Nephron (organoid): ENCODE measurements at regions not wholly inside any gene's neighbourhood (a gene's known extent, or its start where the extent isn't known, plus 50 kb on each side); places are given as distances from the start of the nearest gene placed in this dataset.
A peak's percentile ranks its signal among the peaks of the same experiment; 100 is the strongest.

Experiments used
- H3K27ac Mint-ChIP-seq, 3 experiments: 2 replicates each; pipeline ENCODE4 v1.8.0; 2020; ENCODE audit warnings: mixed read lengths in 3 of 3, mild to moderate bottlenecking in 2 of 3, moderate library complexity in 1 of 3
- H3K27me3 Mint-ChIP-seq: 2 replicates; pipeline ENCODE4 v1.8.0; 2021; ENCODE audit warnings: low read depth, mild to moderate bottlenecking, moderate library complexity, mixed read lengths
- H3K36me3 Mint-ChIP-seq: 2 replicates; pipeline ENCODE4 v1.8.0; 2020; ENCODE audit warnings: low read depth, mixed read lengths
- H3K4me1 Mint-ChIP-seq: 2 replicates; pipeline ENCODE4 v1.8.0; 2020; ENCODE audit warnings: mixed read lengths
- H3K4me3 Mint-ChIP-seq, 3 experiments: 2 replicates each; pipeline ENCODE4 v1.8.0; 2020; ENCODE audit warnings: mild to moderate bottlenecking in 3 of 3, mixed read lengths in 3 of 3, moderate library complexity in 2 of 3
- H3K9me3 Mint-ChIP-seq: 2 replicates; pipeline ENCODE4 v1.8.0; 2020; ENCODE audit warnings: mixed read lengths
- TF ChIP-seq, protein P1 (sequence below), 3 experiments: fragments of 200-600 bp; sonication (generic); IDR thresholded peaks; one replicate each; pipeline ENCODE4 v1.5.0; 2021; ENCODE audit warnings: antibody characterized with exemption in 3 of 3; ENCODE audit not compliant: unreplicated experiment in 3 of 3

DNA sequence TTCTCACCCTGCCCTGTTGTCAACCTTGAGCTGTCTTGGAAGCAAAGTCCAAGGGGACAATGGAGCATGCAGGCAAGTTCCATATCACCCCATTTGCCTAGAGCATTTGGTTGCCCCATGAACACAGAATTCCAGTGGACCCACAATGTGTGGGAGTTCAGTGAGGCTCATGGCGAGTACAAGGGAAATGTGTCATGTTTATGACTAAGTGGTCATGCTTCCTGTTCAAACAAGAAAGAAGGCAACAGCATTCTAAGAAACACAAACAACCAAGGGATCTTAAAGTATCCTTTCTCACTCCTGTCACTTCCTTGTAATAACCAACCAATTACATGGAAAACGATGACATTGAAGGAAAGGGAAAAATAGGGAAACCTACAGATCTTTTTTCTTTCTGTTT, 513.0 kb downstream of the INHBA start:
- no peaks in the 10 kb centered on the region for H3K27me3 Mint-ChIP-seq
- H3K36me3 Mint-ChIP-seq: no peaks in the 10 kb centered on the region
- TF ChIP-seq, protein P1, sequence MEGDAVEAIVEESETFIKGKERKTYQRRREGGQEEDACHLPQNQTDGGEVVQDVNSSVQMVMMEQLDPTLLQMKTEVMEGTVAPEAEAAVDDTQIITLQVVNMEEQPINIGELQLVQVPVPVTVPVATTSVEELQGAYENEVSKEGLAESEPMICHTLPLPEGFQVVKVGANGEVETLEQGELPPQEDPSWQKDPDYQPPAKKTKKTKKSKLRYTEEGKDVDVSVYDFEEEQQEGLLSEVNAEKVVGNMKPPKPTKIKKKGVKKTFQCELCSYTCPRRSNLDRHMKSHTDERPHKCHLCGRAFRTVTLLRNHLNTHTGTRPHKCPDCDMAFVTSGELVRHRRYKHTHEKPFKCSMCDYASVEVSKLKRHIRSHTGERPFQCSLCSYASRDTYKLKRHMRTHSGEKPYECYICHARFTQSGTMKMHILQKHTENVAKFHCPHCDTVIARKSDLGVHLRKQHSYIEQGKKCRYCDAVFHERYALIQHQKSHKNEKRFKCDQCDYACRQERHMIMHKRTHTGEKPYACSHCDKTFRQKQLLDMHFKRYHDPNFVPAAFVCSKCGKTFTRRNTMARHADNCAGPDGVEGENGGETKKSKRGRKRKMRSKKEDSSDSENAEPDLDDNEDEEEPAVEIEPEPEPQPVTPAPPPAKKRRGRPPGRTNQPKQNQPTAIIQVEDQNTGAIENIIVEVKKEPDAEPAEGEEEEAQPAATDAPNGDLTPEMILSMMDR (IDR thresholded peaks at IDR 0.05; ENCODE audit: unreplicated experiment in 3 of 3): no peak
- no peak overlapping the region for H3K4me3 Mint-ChIP-seq
- H3K9me3 Mint-ChIP-seq: no peaks in the 10 kb centered on the region
- H3K4me1 Mint-ChIP-seq: peaks cover 15% of the 10 kb centered on the region
- peak overlapping the region in 2 of 3 experiments; percentile 26 to 52 for H3K27ac Mint-ChIP-seq

DNA sequence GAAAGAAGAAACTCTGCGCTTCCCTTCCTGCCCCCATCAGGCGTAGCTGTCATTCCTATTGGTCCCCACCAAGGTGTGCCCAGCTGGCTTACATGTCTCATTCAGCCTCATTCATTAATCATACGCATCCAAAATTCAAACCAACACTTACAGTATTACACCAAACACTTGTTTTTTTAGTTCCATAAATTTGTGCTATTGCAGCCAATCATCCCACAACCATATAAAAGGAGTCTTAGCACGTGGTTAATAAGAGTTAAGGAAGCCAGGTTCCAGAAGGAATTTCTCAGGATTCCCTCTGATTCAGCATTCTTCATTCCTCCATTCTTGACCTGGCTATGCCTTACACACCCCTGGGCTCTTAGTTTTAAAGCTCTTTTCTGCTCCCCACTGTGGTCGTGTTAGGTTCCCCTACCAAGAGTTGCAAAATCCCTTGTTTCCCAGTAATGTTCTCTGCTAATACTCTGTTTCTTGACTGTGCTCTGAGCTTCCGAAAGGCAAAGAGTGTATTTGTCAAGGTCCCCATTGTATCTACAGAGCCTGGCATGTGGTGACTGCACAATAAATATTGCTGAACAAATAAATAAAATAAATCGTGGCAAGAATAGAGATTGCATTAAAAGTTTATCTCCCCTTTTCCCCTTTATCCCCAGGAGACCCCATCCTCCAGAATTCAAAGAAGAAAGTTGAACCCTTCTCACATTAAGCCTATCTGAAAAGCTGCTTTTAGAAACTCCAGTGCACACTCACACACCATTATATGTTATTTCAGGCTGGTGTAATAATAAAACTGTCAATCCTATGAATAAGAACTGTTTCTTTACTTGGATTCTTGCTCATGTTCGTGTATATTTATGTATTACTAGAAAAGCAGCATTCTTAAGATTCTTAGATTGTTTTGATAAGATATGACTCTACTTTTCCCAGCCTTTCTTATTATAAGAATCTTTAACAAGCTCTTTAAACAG, 514.4 kb downstream of the INHBA start:
- Mint-ChIP-seq H3K4me1 (peaks cover 15% of the 10 kb centered on the region), H3K4me3 (no peak overlapping the region), H3K36me3 (no peaks in the 10 kb centered on the region), H3K27ac (peak overlapping the region in 2 of 3 experiments; percentile 57 to 85), H3K27me3 (no peaks in the 10 kb centered on the region), H3K9me3 (no peaks in the 10 kb centered on the region)
- TF ChIP-seq, protein P1 (IDR thresholded peaks at IDR 0.05; ENCODE audit: unreplicated experiment in 3 of 3): no peak

DNA sequence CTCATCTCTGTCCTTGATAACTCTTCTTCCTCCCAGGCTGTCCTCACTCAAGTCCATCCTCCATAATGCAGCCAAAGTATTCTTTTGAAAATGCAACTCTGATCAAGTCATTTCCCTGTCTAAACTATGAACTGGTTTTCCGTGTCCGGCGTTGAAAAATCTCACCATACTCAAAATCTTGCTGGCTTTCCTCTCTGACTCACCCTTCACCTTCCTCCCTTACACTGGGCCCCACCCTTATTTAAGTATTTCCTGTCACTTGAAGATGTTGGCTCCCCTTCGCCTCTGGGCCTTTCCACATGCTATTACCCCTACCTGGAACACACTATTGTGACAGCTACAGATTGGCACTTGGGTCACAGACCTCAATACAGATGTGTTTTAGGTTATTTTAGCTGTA, 515.6 kb downstream of the INHBA start:
- no peaks in the 10 kb centered on the region for H3K36me3 Mint-ChIP-seq

GRCh38 chr7:41185851-41186250, 517.0 kb downstream of the INHBA start:
- Mint-ChIP-seq H3K4me3 (no peak overlapping the region), H3K36me3 (no peaks in the 10 kb centered on the region), H3K9me3 (no peaks in the 10 kb centered on the region), H3K27ac (no peak overlapping the region), H3K27me3 (no peaks in the 10 kb centered on the region), H3K4me1 (peaks cover 8% of the 10 kb centered on the region)
- TF ChIP-seq, protein P1 (IDR thresholded peaks at IDR 0.05; ENCODE audit: unreplicated experiment in 3 of 3): no peak

More for the DNA sequence above, 515.6 kb downstream of the INHBA start:
- Mint-ChIP-seq H3K4me3 (no peak overlapping the region), H3K27ac (no peak overlapping the region), H3K9me3 (no peaks in the 10 kb centered on the region), H3K4me1 (peaks cover 15% of the 10 kb centered on the region), H3K27me3 (no peaks in the 10 kb centered on the region)
- TF ChIP-seq, protein P1 (IDR thresholded peaks at IDR 0.05; ENCODE audit: unreplicated experiment in 3 of 3): no peak

DNA sequence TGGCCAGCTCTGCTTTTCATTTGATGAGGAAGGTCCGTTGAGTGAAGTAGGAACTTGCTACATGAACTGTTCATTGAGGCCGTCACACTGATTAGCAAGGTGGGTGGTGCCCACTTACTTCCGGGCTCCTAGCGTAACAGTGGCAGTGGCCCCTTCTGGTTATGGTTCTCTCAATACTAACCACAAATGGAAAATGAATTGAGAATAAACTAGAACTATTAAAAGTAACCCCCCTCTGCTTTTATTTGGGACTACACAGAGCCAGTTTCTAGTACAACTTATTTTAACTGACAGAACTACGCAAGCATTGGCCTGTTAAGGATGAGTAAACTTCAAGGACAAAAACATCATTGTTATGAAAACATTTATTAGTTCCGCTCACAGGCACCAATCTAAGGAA, 519.1 kb downstream of the INHBA start:
- H3K27me3 Mint-ChIP-seq: no peaks in the 10 kb centered on the region
- H3K4me3 Mint-ChIP-seq: no peak overlapping the region
- no peak overlapping the region for H3K27ac Mint-ChIP-seq
- no peaks in the 10 kb centered on the region for H3K9me3 Mint-ChIP-seq
- TF ChIP-seq, protein P1 (IDR thresholded peaks at IDR 0.05; ENCODE audit: unreplicated experiment in 3 of 3): no peak
- no peaks in the 10 kb centered on the region for H3K36me3 Mint-ChIP-seq
- H3K4me1 Mint-ChIP-seq: peaks cover 7% of the 10 kb centered on the region
